ENCODE measurements at regions not wholly inside any gene's neighbourhood (a gene's known extent, or its start where the extent isn't known, plus 50 kb on each side); places are given as distances from the start of the nearest gene placed in this dataset.

DNA sequence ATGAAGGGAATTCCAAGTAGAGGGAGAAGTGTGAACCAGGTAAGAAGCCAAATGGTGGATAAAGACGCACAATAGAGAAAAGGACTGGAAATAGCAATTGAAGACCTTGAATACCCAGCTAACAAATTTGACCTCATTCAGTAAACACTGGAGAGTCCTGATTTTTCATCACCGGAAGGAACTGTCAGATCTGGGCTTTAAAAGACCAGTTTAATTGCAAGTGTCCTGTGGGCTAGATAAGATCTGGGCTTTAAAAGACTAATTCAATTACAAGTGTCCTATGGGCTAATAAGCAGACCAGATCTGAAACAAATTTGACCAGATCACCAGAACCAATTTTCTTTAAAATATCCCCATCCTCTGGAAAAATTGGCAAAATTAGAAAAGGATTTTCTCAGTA, 380.0 kb downstream of the ACTL7B start:
- ChIA-PET POLR2A (interaction anchor here (0.7 kb wide), 1 partner anchor 557 kb away, joined by 3 read pairs; no protein-coding TSS in a partner anchor), CTCF (no interaction called here)
- Histone ChIP-seq H3K4me3 (ENCODE audit: low read depth, low read length) (no peak overlapping the region), H3K9me3 (ENCODE audit: control insufficient read depth, insufficient read depth, low read depth, low read length) (no peaks in the 10 kb centered on the region), H3K4me1 (ENCODE audit: control insufficient read depth, insufficient read depth, low read length) (peaks cover 20% of the 10 kb centered on the region), H3K36me3 (ENCODE audit: control insufficient read depth in 2 of 2, insufficient read depth in 1 of 2, low read length in 2 of 2) (no peaks in the 10 kb centered on the region), H3K27ac (ENCODE audit: extremely low read depth, low read depth, low read length) (no peak overlapping the region)
- TF ChIP-seq FEZF1 (tag by site-specific recombination; IDR thresholded peaks at IDR 0.05) (peak; percentile 88), OSR2 (tag by site-specific recombination; IDR thresholded peaks at IDR 0.05) (0 out of 2 replicates have a peak, but pooled peaks have one; percentile 10), ZNF394 (tag by site-specific recombination; IDR thresholded peaks at IDR 0.05; ENCODE audit: borderline replicate concordance) (no peak), KLF1 (tag by site-specific recombination; IDR thresholded peaks at IDR 0.05) (no peak), ZNF48 (tag by site-specific recombination; IDR thresholded peaks at IDR 0.05) (no peak), ZNF146 (tag by site-specific recombination; IDR thresholded peaks at IDR 0.05) (no peak), TCF7L2 (IDR thresholded peaks at IDR 0.05; ENCODE audit: borderline replicate concordance, low read depth, low read length) (peak; percentile 32; the same call in 1 of the 2 replicates), ZNF366 (tag by site-specific recombination; conservative IDR thresholded peaks at IDR 0.05) (no peak), ZNF114 (tag by site-specific recombination; IDR thresholded peaks at IDR 0.05) (no peak), SCRT2 (tag by site-specific recombination; IDR thresholded peaks at IDR 0.05) (0 out of 2 replicates have a peak, but pooled peaks have one; percentile 12)
- TF ChIP-seq, protein P1, sequence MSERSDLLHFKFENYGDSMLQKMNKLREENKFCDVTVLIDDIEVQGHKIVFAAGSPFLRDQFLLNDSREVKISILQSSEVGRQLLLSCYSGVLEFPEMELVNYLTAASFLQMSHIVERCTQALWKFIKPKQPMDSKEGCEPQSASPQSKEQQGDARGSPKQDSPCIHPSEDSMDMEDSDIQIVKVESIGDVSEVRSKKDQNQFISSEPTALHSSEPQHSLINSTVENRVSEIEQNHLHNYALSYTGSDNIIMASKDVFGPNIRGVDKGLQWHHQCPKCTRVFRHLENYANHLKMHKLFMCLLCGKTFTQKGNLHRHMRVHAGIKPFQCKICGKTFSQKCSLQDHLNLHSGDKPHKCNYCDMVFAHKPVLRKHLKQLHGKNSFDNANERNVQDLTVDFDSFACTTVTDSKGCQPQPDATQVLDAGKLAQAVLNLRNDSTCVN (tag by site-specific recombination; optimal IDR thresholded peaks at IDR 0.05) = no peak
- TF ChIP-seq, protein P2, sequence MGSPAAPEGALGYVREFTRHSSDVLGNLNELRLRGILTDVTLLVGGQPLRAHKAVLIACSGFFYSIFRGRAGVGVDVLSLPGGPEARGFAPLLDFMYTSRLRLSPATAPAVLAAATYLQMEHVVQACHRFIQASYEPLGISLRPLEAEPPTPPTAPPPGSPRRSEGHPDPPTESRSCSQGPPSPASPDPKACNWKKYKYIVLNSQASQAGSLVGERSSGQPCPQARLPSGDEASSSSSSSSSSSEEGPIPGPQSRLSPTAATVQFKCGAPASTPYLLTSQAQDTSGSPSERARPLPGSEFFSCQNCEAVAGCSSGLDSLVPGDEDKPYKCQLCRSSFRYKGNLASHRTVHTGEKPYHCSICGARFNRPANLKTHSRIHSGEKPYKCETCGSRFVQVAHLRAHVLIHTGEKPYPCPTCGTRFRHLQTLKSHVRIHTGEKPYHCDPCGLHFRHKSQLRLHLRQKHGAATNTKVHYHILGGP (tag by site-specific recombination; IDR thresholded peaks at IDR 0.05) = no peak
- TF ChIP-seq, protein P3, sequence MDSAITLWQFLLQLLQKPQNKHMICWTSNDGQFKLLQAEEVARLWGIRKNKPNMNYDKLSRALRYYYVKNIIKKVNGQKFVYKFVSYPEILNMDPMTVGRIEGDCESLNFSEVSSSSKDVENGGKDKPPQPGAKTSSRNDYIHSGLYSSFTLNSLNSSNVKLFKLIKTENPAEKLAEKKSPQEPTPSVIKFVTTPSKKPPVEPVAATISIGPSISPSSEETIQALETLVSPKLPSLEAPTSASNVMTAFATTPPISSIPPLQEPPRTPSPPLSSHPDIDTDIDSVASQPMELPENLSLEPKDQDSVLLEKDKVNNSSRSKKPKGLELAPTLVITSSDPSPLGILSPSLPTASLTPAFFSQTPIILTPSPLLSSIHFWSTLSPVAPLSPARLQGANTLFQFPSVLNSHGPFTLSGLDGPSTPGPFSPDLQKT (IDR thresholded peaks at IDR 0.05; ENCODE audit: borderline replicate concordance, low read depth, low read length) = no peak

DNA sequence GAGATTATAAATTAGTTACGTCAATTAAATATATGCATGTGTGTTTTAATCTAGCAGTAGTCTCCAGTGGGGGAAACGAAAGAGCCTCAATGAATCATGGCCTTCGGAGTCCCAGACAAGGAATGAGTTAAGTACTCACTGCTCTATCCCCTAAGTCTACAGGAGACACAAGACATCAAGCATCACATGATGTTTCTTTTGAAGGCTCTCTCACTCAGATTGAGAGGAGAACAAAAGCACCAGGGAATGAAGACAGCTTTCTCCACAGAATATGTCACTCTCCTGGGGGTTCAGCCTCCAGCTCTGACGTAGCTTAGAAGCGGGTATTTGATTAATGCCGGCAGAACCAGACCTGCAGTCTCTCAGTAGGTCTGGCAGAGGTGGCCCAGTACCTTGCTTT, 381.4 kb downstream of the ACTL7B start:
- TF ChIP-seq GLIS1 (tag by site-specific recombination; IDR thresholded peaks at IDR 0.05) (peak; percentile 79), KLF1 (tag by site-specific recombination; IDR thresholded peaks at IDR 0.05) (no peak)
- H3K4me3 ChIP-seq (ENCODE audit: low read depth, low read length) = no peak overlapping the region
- CTCF ChIA-PET = interaction anchor here (0.9 to 1.5 kb wide), 2 partner anchors 25 to 93 kb away, joined by 3 to 4 read pairs; no protein-coding TSS in a partner anchor
- H3K27ac ChIP-seq (ENCODE audit: extremely low read depth, low read depth, low read length) = peak overlapping the region; percentile 58; the same call in 1 of the 2 replicates
- POLR2A ChIA-PET = interaction anchor here (0.5 to 0.7 kb wide), 2 partner anchors 19 to 295 kb away, joined by 3 read pairs; no protein-coding TSS in a partner anchor
- peaks cover 20% of the 10 kb centered on the region for H3K4me1 ChIP-seq (ENCODE audit: control insufficient read depth, insufficient read depth, low read length)
- H3K9me3 ChIP-seq (ENCODE audit: control insufficient read depth, insufficient read depth, low read depth, low read length) = no peaks in the 10 kb centered on the region
- no peaks in the 10 kb centered on the region for H3K36me3 ChIP-seq (ENCODE audit: control insufficient read depth in 2 of 2, insufficient read depth in 1 of 2, low read length in 2 of 2)

DNA sequence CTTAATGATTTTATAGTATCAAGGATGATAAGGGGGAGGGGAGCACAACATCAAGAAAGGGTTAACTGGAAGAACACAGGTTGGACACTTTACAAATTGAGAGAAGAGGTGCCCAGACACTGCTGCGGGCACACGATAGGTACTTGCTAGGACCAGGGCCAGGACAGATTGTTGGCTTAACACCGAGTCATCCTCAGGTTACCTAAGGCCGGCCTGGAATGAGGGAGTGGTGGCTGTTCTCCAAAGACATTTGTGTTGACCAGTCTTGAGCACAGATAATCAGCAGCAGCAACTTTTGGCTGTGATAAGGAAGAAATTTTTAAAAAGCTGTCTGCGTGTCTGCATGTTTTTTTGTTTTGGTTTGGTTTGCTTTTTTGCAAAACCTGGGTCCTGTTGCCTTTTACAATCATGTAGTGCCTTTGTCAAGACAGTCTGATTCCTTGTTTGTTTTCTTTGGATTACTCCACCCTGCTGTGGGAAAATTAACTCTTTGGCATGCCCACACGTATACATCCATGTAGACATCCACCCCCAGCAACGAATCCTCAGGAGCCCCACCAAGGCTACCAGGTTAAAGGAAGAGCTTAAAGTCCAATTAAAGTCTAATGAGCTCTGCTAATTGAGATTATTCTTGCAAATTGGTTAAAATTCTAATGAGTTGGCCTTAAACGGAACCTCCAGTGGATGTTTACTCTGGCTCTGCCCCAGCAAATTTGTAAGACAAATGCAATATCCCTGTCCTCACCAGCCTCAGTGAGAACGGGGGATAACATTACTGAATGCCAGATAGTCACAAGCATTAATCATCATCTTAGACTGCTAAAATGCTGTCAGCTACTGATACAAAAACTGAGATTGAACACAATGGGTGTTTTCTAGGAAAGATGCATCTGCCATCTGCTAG, 382.3 kb downstream of the ACTL7B start:
- Histone ChIP-seq H3K4me1 (ENCODE audit: control insufficient read depth, insufficient read depth, low read length) (peaks cover 20% of the 10 kb centered on the region), H3K36me3 (ENCODE audit: control insufficient read depth in 2 of 2, insufficient read depth in 1 of 2, low read length in 2 of 2) (no peaks in the 10 kb centered on the region), H3K27ac (ENCODE audit: extremely low read depth, low read depth, low read length) (peak overlapping the region; percentile 58), H3K4me3 (ENCODE audit: low read depth, low read length) (no peak overlapping the region), H3K9me3 (ENCODE audit: control insufficient read depth, insufficient read depth, low read depth, low read length) (no peaks in the 10 kb centered on the region)
- ChIA-PET CTCF (interaction anchor here (0.7 to 1.5 kb wide), 4 partner anchors 24 to 404 kb away, joined by 3 to 4 read pairs (median 3); no protein-coding TSS in a partner anchor), POLR2A (interaction anchor here (0.5 to 0.7 kb wide), 2 partner anchors 18 to 295 kb away, joined by 3 read pairs; no protein-coding TSS in a partner anchor)
- TF ChIP-seq YY2 (tag by site-specific recombination; IDR thresholded peaks at IDR 0.05) (no peak), ZNF837 (tag by site-specific recombination; IDR thresholded peaks at IDR 0.05) (no peak), SP2 (tag by site-specific recombination; IDR thresholded peaks at IDR 0.05) (no peak), ZBTB7A (tag by site-specific recombination; IDR thresholded peaks at IDR 0.05; ENCODE audit: low read depth) (no peak), ZFP41 (tag by site-specific recombination; IDR thresholded peaks at IDR 0.05; ENCODE audit: borderline replicate concordance) (no peak), ZNF24 (tag by site-specific recombination; IDR thresholded peaks at IDR 0.05) (0 out of 2 replicates have a peak, but pooled peaks have one; percentile 56), KLF9 (tag by site-specific recombination; IDR thresholded peaks at IDR 0.05; ENCODE audit: low read depth) (no peak), ZNF366 (tag by site-specific recombination; conservative IDR thresholded peaks at IDR 0.05) (peak; percentile 90)
- TF ChIP-seq, protein P4, sequence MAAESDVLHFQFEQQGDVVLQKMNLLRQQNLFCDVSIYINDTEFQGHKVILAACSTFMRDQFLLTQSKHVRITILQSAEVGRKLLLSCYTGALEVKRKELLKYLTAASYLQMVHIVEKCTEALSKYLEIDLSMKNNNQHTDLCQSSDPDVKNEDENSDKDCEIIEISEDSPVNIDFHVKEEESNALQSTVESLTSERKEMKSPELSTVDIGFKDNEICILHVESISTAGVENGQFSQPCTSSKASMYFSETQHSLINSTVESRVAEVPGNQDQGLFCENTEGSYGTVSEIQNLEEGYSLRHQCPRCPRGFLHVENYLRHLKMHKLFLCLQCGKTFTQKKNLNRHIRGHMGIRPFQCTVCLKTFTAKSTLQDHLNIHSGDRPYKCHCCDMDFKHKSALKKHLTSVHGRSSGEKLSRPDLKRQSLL (tag by site-specific recombination; IDR thresholded peaks at IDR 0.05) = no peak
